ENCODE measurements at regions not wholly inside any gene's neighbourhood (a gene's known extent, or its start where the extent isn't known, plus 50 kb on each side); places are given as distances from the start of the nearest gene placed in this dataset.
A peak's percentile ranks its signal among the peaks of the same experiment; 100 is the strongest.

- no peak for DNase-seq (ENCODE audit: low read depth)
Measured at GRCh38 chr6:56378507-56378906, 131.1 kb upstream of the COL21A1 start.

GRCh38 chr6:56377295-56377694, 129.9 kb upstream of the COL21A1 start:
- no peak for DNase-seq (ENCODE audit: low read depth)

GRCh38 chr6:56375806-56376205, 128.4 kb upstream of the COL21A1 start:
- DNase-seq (ENCODE audit: low read depth), result no peak

- DNase-seq (ENCODE audit: low read depth), result peak; percentile 98
Measured at GRCh38 chr6:56374841-56375369, 127.5 kb upstream of the COL21A1 start.

GRCh38 chr6:56372406-56372995, 125.1 kb upstream of the COL21A1 start:
- no peak for DNase-seq (ENCODE audit: low read depth)

- DNase-seq (ENCODE audit: low read depth), result peak; percentile 88
Measured at GRCh38 chr6:56370561-56371211, 123.3 kb upstream of the COL21A1 start.

- DNase-seq (ENCODE audit: low read depth), result no peak
Measured at GRCh38 chr6:56370127-56370540, 122.8 kb upstream of the COL21A1 start.

GRCh38 chr6:56368491-56368890, 121.1 kb upstream of the COL21A1 start:
- DNase-seq (ENCODE audit: low read depth), result no peak

- DNase-seq (ENCODE audit: low read depth), result no peak
Measured at GRCh38 chr6:56366141-56366852, 118.9 kb upstream of the COL21A1 start.

GRCh38 chr6:56364827-56365339, 117.5 kb upstream of the COL21A1 start:
- peak; percentile 27 for DNase-seq (ENCODE audit: low read depth)

GRCh38 chr6:56364431-56364826, 117.0 kb upstream of the COL21A1 start:
- DNase-seq (ENCODE audit: low read depth), result no peak

GRCh38 chr6:56363796-56364430, 116.5 kb upstream of the COL21A1 start:
- DNase-seq (ENCODE audit: low read depth), result no peak

- DNase-seq (ENCODE audit: low read depth), result no peak
Measured at GRCh38 chr6:56361812-56362211, 114.4 kb upstream of the COL21A1 start.

- peak; percentile 63 for DNase-seq (ENCODE audit: low read depth)
Measured at GRCh38 chr6:56359201-56359899, 112.0 kb upstream of the COL21A1 start.

- DNase-seq (ENCODE audit: low read depth), result peak; percentile 33
Measured at GRCh38 chr6:56357616-56358373, 110.4 kb upstream of the COL21A1 start.

- peak; percentile 72 for DNase-seq (ENCODE audit: low read depth)
Measured at GRCh38 chr6:56356426-56356825, 109.0 kb upstream of the COL21A1 start.

GRCh38 chr6:56353860-56354259, 106.5 kb upstream of the COL21A1 start:
- DNase-seq (ENCODE audit: low read depth), result no peak

GRCh38 chr6:56350628-56351260, 103.4 kb upstream of the COL21A1 start:
- no peak for DNase-seq (ENCODE audit: low read depth)

- DNase-seq (ENCODE audit: low read depth), result peak; percentile 64
Measured at GRCh38 chr6:56349194-56349593, 101.8 kb upstream of the COL21A1 start.

GRCh38 chr6:56348578-56348977, 101.2 kb upstream of the COL21A1 start:
- no peak for DNase-seq (ENCODE audit: low read depth)
